ENCODE measurements at regions not wholly inside any gene's neighbourhood (a gene's known extent, or its start where the extent isn't known, plus 50 kb on each side); places are given as distances from the start of the nearest gene placed in this dataset.

DNA sequence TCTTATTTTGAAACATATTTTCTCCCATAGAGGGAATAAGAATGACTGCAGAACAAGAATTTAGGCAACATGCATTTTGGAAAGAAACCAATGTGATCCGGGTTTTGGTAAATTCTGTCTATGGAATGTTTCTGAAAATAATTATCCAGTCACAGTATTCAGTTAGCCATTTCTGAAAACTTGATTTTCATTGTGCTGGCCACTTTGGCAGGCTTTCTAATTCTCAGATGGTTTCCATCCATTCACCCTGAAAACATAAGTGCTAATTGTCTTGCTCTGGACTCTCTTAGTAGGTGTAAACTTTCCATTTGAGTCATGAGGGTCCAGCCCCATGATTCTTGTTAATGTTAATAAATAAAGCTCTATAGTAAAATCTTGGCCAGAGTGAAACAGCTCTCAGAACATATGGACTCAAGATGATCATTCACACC is 176.5 kb downstream of the RBM43 start:
- TF ChIP-seq, protein P1, sequence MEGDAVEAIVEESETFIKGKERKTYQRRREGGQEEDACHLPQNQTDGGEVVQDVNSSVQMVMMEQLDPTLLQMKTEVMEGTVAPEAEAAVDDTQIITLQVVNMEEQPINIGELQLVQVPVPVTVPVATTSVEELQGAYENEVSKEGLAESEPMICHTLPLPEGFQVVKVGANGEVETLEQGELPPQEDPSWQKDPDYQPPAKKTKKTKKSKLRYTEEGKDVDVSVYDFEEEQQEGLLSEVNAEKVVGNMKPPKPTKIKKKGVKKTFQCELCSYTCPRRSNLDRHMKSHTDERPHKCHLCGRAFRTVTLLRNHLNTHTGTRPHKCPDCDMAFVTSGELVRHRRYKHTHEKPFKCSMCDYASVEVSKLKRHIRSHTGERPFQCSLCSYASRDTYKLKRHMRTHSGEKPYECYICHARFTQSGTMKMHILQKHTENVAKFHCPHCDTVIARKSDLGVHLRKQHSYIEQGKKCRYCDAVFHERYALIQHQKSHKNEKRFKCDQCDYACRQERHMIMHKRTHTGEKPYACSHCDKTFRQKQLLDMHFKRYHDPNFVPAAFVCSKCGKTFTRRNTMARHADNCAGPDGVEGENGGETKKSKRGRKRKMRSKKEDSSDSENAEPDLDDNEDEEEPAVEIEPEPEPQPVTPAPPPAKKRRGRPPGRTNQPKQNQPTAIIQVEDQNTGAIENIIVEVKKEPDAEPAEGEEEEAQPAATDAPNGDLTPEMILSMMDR (IDR thresholded peaks at IDR 0.05), result no peak
- TF ChIP-seq POLR2A (IDR thresholded peaks at IDR 0.05), result no peak

Measured in prostate gland (tissue), 2 donors.